HG03460 (cell line): ENCODE measurements at regions not wholly inside any gene's neighbourhood (a gene's known extent, or its start where the extent isn't known, plus 50 kb on each side); places are given as distances from the start of the nearest gene placed in this dataset.
A peak's percentile ranks its signal among the peaks of the same experiment; 100 is the strongest.

Source experiments
- ATAC-seq: cut with Tn5 transposase; IDR thresholded peaks from one replicate; pipeline ENCODE4 v1.9.1; 2021; ENCODE audit not compliant: unreplicated experiment

GRCh38 chr3:30258426-30259392, 347.7 kb upstream of the TGFBR2 start:
- ATAC-seq, result no peak

GRCh38 chr3:30259730-30260129, 346.7 kb upstream of the TGFBR2 start:
- no peak for ATAC-seq

- ATAC-seq, result no peak
These were observed 345.6 kb upstream of the TGFBR2 start for GRCh38 chr3:30260762-30261161.

DNA sequence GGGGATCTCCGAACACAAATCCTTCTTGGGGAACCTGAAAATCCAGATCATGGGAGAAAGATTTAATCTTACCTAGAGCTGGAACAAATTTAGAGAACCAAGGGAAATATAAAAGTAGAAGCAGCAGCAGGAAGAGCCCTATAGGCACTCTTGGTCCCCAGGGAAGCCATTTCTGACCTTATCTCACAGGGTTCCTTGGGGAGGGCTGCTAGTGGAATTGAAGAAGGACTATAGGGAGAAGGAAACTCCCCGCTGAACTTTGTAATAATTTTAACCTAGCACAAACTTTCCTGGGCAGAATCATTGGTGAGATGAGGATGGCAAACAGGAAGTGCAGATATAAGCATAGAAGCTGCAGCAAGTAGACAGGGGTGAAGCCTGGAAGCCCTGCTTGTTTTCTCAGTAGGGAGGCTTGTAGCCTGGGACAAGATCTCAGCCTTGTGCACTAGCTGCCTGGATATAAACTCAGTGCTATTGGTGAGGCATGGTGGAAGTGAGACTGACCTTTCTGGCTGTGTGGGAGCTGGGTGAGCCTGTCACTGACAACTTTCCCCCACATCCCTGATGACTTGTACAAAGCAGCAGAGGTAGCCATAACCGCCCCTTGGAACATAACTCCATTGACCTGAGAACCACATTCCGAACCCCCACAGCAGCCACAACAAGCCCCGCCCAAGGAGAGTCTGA, 343.0 kb upstream of the TGFBR2 start:
- no peak for ATAC-seq

DNA sequence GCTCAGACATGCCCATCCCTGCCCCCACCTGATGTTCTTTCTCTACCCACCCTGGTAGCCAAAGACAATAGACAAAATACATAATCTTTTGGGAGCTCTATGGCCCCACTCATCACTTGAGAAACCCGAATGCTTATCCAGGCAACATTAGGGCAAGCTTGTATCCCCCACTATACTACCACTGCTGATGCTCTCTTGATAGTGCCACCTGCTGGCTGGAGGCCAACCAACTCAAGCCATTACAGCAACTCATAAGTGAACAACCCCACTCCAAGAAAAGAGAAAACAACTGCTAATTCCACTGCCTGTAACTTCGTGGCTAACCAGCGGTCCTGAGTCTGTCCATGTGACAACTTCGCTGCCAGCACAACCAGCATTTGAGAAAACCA, 342.5 kb upstream of the TGFBR2 start:
- no peak for ATAC-seq

DNA sequence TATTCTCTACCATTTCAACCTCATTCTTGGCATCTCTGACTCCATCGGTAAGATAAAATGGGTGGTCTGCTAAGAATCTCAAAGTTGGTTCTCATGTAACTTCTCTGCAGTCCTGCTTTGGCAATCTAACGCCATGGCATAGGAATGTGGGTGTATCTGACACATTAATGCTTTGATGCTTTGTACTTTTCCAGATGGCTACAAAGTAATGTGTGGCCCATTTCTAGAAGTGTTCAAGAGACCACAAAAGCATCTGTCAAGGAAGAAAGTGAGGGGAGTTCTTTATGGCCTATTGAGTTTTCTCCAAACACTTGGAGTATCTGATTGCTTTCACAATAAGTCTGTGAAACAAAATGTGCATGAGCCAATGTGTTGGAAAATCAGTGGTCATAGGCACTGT, 339.9 kb upstream of the TGFBR2 start:
- no peak for ATAC-seq

GRCh38 chr3:30268288-30268687, 338.1 kb upstream of the TGFBR2 start:
- ATAC-seq, result no peak

DNA sequence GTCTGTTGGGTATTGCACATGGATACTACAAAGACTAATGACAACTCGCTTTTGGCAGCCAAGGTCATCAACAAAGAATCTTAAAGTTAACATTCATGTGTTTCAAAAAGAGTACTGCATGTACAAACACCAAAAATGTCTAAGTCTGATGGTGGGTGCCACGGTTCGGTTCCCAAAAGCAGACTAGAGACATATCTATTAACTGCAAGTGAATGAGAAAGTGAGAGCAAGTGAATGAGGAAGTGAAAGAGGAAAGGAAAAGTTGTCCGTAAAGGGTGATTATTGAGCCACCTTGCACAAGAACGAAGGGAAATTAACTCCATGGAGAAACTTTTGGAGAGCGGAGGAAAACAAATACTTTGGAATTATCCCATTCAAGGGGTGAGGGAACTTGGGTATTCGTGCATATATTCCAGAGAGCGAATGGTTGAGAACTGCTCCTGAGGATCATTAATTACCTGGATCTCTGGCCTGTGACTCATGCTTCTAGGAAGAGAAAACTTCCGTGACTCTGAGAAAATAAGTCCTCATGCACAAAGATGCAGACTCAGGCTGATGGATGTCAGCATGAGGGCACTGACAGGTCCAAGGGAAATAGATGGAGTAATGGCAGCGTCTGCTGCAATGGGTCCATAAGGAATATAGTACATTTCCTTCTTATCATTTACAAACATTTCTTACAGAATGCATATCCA, 336.5 kb upstream of the TGFBR2 start:
- ATAC-seq, result peak; percentile 65

DNA sequence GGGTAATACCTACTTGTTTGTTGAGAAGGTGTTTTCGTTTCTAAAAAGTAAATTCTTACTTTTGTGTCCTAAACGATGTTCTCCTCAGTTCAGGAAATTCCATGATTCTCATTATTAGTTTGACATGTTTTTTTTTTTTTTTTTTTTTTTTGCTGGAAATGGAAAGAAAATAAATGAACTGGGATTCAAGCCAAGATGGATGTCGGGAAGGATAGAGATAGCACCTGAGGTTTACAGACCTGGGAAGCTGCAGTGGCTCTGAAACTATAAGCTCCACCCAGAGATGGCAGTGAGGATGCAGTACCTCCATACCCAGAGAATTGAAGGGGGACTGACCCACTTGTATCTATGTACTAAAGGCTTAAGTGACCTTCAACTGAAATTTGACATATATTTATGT, 334.6 kb upstream of the TGFBR2 start:
- no peak for ATAC-seq

GRCh38 chr3:30273304-30274072, 332.9 kb upstream of the TGFBR2 start:
- ATAC-seq, result no peak

- no peak for ATAC-seq
These were observed 328.9 kb upstream of the TGFBR2 start for GRCh38 chr3:30277494-30277893.

- no peak for ATAC-seq
These were observed 324.9 kb upstream of the TGFBR2 start for GRCh38 chr3:30281526-30281925.

DNA sequence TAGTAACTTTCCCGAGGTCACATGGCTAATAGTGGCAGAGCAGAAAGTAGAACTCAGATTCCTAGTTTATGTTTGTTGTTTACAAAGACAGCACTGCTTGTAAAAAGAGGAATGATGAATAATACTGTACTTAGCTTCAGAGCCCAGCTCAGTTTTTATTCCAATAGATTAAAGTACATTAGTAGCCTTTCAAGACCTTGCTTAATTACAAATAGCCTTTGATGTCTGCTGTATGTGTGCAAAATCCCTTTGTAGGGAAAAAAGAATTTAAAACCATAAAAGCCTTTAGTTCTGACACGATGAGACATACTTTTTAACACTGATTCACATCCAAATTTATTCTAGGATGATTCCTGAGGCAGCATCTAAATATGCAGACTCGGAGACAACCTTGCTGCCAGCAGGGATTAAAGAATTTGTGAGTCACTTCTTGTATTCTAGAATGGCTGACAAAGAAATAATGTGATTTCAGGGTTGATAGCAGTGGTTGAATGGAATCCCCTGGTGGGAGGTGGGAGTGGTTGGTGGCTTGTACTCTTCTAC, 324.2 kb upstream of the TGFBR2 start:
- ATAC-seq, result no peak

GRCh38 chr3:30285188-30286006, 321.0 kb upstream of the TGFBR2 start:
- no peak for ATAC-seq

DNA sequence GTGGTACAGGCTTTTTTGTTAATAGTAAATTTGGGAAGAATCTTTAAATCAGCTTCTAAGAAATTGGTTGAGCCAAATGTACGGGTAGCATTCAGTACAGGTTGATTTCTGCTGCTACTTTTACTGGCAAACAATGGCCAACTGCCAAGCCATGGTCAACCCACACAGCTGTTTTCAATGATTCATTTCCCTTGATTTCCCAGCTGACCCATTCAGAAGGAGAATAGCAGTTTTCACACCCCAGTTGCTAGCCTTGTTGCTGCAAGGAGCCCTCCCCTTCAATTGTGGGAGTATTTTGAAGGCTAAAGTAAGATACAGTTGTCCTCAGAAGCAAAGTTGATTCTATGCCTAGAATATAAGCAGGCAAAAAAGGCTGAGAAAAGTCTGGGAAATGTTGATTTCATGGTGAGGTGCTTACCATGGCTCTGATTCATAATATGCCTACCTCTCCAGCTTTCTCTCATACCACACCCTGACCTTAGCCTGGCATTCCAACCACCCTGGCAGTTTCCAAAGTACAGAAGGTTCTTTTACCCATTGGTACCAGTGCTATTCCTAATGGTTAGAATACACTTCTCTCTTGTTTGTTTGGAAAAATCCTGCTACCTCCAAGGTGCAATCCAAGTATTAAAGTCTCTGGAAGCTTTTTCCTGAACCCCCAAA, 320.3 kb upstream of the TGFBR2 start:
- no peak for ATAC-seq

GRCh38 chr3:30286811-30287210, 319.6 kb upstream of the TGFBR2 start:
- no peak for ATAC-seq

GRCh38 chr3:30288830-30289229, 317.6 kb upstream of the TGFBR2 start:
- no peak for ATAC-seq

DNA sequence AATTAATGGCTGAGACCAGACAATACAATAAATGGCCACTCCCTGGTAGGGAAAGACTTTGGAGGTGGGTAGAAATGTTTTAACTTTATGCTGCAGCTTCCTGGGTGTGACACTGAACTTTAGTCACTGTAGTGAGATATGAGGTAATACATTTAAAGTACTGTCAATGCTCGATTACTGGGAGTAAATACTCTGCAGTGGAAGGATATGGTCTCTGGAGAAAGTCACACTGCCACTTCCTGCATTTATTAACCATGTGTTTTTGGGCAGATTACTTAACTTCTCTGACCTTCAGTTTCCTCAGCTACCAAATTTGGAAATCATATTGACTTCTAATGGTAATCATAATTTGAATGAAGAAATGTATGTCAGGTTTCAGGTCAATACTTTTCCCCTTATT, 317.1 kb upstream of the TGFBR2 start:
- ATAC-seq, result no peak

DNA sequence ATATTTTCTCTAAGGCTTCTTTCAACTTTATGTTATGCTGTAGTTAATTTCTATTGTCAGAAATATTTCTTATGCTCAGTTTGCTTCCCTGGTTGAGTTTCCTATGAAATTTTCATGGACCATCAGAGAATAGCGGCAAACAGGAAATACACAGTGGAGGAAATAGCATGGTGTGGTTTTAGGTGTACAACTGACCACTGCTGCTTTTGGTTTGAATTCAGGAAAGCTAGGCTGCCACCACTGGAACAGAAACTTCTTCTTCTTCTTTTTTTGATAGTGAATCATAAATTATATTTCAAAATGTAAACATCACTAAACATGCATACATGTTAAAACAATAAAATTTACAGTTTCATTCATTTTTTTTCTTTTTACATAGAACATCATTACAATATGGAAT, 316.6 kb upstream of the TGFBR2 start:
- no peak for ATAC-seq
